Stimulated activated CD4-positive, alpha-beta T cell treated with anti-CD3 and anti-CD28 coated beads, Interleukin-4, amount 100 ng/mL, for 48 hours (primary cell): ENCODE measurements at regions not wholly inside any gene's neighbourhood (a gene's known extent, or its start where the extent isn't known, plus 50 kb on each side); places are given as distances from the start of the nearest gene placed in this dataset.
"Not testable (repeated sequence)": the region's sequence is repeated elsewhere in the genome, so short reads cannot be mapped to it uniquely, and the experiment has no call there.

Experiments
- DNase-seq, 2 donors: peaks; one replicate each; pipeline ENCODE4 v3.0.0-alpha.2; 2020; ENCODE audit warnings: low read depth in 2 of 2

DNA sequence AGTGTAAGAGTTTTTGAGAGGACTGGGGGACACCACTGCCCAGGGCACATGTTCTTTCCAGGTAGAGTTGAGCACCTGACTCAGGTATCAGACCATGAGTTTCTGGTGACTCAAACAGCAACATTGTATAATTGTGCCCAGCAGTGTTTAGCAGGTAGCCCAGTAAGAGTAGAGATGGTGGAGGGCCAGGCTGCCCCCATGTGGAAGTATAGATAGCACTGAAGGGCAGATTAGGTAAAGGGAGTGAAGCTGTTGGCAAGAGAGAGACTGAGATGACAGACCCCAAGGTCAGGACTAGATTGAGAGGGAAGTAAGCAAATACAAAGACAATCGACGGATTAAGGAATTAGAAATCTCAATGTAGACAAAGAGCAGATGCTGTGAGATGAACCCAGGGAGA lies 74.6 kb downstream of the TRIM42 start:
- no peak for DNase-seq

DNA sequence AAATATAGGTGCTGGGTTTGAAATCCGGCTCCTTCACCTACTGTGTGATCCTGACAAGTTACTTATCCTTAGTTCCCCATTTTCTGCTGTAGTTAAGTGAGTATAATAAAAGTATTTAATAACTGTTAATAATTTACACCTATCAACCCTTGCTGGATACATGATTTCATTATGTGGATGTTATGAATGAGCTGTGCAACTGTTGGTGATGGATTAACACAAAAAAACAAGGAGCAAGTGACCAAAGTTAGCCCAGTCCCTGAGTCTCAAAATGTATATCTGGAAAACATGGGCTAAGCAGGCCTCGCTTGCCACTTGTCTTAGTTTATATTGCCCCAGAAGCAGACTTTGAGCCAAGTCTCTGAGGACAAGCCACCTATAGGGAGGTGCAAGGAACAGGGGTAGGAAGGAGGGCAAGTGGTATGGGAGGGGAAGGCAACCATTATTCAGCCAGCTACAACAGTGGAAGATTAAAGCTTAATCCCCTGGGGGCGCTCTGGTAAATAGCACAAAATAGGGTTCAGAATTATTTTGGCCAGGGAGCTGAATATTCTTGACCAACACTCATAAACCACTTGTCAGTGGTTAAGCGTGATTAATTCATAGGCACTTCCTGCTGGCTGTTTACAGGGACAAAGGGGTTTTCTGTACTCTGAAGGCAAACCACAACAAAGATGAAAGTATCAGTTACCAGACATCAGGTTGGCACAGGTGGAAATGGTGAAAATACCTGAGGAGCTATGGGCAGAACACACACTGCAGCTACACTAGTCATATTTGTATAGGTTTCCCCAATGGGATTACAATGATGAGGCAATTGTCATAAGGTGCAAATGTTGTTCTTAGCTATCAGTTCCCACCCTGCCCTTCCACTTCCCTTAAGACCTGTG lies 76.2 kb downstream of the TRIM42 start:
- DNase-seq = no peak

- DNase-seq = no peak
Measured at GRCh38 chr3:140754936-140755335, 77.1 kb downstream of the TRIM42 start.

GRCh38 chr3:140756240-140757016 lies 78.6 kb downstream of the TRIM42 start:
- DNase-seq = no peak

DNA sequence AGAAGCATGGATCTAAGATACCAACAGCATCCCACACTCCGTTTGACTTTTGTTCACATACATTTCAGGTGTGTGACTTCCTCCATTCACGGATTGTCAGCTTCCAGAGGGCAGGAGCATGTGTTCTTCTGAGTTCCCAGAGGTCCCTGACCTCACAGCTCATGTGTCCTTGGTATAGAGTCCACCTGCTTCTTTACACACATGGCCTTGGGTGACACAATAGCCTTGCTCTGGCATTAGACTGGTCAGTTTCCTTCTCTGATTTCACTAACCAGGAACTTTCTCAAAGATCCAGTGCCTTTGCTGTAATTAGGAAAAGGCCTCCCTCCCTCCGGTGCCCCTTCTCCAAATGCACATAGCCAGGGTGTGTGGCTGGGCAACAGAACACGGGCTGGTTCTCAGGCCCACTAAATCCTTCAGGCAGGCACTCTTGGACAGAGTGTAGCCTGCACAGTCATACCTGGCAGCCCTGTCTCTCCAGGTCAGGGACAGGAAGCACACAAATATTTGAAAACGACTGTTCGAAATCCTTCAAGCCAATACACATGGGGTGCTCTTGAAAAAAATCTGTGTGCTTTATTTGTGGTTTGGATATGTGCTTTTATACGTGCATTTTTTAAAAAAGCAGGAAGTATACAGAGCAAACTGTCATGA lies 81.1 kb downstream of the TRIM42 start:
- no peak for DNase-seq

GRCh38 chr3:140760324-140761075 lies 82.6 kb downstream of the TRIM42 start:
- DNase-seq = no peak

- DNase-seq = no peak
Measured at GRCh38 chr3:140761076-140761639, 83.3 kb downstream of the TRIM42 start.

DNA sequence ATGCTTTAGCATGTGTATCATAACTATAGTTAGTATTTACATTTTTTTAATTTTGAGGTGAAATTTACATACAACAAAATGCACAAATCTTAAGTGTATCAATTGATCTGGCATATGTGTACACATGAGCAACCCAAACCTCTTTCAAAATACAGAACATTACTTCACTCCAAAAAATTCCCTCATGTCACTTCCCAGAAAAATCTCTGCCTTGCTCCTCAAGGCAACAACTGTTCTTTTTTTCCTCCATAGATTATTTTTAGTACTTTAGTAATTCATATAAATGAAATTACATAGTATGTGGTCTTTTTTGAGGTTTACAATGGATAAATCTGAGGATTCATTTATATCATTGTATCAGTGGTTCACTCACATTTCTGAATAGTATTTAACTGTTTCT lies 84.9 kb downstream of the TRIM42 start:
- DNase-seq = no peak

GRCh38 chr3:140763532-140763931 lies 85.7 kb downstream of the TRIM42 start:
- DNase-seq = no peak

GRCh38 chr3:140765246-140765645 lies 87.4 kb downstream of the TRIM42 start:
- DNase-seq = no peak

- DNase-seq = no peak
Measured at GRCh38 chr3:140766465-140766864, 88.6 kb downstream of the TRIM42 start.

- DNase-seq = no peak
Measured at GRCh38 chr3:140767566-140767965, 89.7 kb downstream of the TRIM42 start.

- no peak for DNase-seq
Measured at GRCh38 chr3:140768941-140769340, 91.1 kb downstream of the TRIM42 start.

DNA sequence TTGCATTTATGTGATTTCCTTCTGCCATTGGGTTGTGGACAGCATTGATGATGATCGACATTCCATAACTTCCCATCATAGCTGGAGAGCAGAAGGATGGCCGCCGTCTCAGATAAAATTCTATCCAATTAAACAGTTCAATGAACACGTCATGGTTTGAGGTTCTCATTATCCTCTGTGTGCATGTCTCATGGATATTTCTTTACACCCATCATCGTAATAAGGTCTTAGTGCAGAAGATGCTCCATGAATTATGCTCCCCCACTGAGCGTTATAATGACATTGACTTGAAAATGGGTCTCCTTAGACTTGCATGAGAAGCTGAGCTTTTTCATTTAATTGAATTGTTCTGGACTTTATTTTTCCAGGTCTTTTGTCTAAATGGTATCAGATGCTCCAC lies 92.1 kb downstream of the TRIM42 start:
- no peak for DNase-seq

- no peak for DNase-seq
Measured at GRCh38 chr3:140770977-140771667, 93.3 kb downstream of the TRIM42 start.

GRCh38 chr3:140777631-140778233 lies 99.9 kb downstream of the TRIM42 start:
- no peak for DNase-seq

- DNase-seq = no peak
Measured at GRCh38 chr3:140791368-140791767, 113.5 kb downstream of the TRIM42 start.

- DNase-seq = no peak
Measured at GRCh38 chr3:140794507-140794906, 116.6 kb downstream of the TRIM42 start.

DNA sequence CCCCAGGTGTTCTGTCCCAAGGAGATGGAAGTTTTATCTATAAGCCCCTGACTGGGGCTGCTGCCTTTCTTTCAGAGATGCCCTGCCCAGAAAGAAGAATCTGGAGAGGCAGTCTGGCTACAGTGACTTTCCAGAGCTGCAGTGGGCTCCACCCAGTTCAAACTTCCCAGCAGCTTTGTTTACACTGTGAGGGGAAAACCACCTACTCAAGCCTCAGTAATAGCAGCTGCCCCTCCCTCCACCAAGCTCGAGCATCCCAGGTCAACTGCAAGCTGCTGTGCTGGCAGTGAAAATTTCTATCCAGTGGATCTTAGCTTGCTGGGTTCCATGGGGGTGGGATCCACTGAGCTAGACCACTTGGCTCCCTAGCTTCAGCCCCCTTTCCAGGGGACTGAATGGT lies 125.0 kb downstream of the TRIM42 start:
- not testable (repeated sequence) for DNase-seq

DNA sequence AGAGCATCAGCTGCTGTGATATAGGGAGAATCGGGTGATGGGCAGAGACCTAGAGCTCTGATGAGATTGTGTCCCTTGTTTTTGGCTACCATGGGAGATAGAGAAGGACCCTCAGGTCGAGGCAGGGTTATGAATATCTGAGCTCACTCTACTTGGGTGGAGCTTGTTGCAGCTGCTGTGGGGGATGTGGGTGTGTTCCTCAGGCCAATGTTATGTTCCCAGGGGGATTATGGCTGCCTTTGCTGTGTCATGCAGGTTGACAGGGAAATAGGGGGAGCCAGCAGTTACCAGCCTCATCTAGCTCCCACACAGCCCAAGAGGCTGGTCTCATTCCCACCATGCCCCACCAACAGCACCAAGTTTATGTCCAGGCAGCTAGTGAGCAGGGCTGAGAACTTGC lies 131.5 kb downstream of the TRIM42 start:
- DNase-seq = no peak
